Activated B cell treated with CpG ODN at 0.5 μM for 24 hours (primary cell): ENCODE measurements at regions not wholly inside any gene's neighbourhood (a gene's known extent, or its start where the extent isn't known, plus 50 kb on each side); places are given as distances from the start of the nearest gene placed in this dataset.

Source experiments
- ATAC-seq: fragments of 200-7000 bp; cut with Tn5 transposase; one replicate; pipeline ENCODE4 v1.10.0; 2021; ENCODE audit warnings: low read depth, mild to moderate bottlenecking, moderate library complexity
- CTCF ChIA-PET: fragments of 350-600 bp; sonication (Branson Sonifier 250); formaldehyde crosslinking; loops from one replicate; lab custom pipeline; 2021; ENCODE audit warnings: antibody characterized with exemption; lab: Charles Lee
- POLR2A ChIA-PET: fragments of 350-600 bp; sonication (Branson Sonifier 250); formaldehyde crosslinking; loops from one replicate; lab custom pipeline; 2021; ENCODE audit warnings: antibody characterized with exemption; lab: Charles Lee
- DNase-seq: peaks from one replicate; pipeline ENCODE4 v3.0.0; 2022
- H3K27ac Mint-ChIP-seq: one replicate; pipeline ENCODE4 v1.8.0; 2020; ENCODE audit warnings: mixed read lengths
- H3K27me3 Mint-ChIP-seq: one replicate; pipeline ENCODE4 v1.8.0; 2021; ENCODE audit warnings: mixed read lengths
- H3K36me3 Mint-ChIP-seq: one replicate; pipeline ENCODE4 v1.8.0; 2021; ENCODE audit warnings: low read depth, mixed read lengths
- H3K4me1 Mint-ChIP-seq: one replicate; pipeline ENCODE4 v1.8.0; 2021; ENCODE audit warnings: mixed read lengths
- H3K4me3 Mint-ChIP-seq: one replicate; pipeline ENCODE4 v1.8.0; 2020; ENCODE audit warnings: mild to moderate bottlenecking, mixed read lengths
- H3K9me3 Mint-ChIP-seq: one replicate; pipeline ENCODE4 v1.8.0; 2020; ENCODE audit warnings: mixed read lengths
- CTCF ChIP-seq: fragments of 200-600 bp; IDR thresholded peaks from one replicate; pipeline ENCODE4 v1.8.0; 2022; ENCODE audit warnings: antibody characterized with exemption, mild to moderate bottlenecking
- intact Hi-C: fragments of 100-400 bp; cut with micrococcal nuclease; formaldehyde crosslinking; loops from one replicate; pipeline ENCODE4 v1.15.1; 2024

DNA sequence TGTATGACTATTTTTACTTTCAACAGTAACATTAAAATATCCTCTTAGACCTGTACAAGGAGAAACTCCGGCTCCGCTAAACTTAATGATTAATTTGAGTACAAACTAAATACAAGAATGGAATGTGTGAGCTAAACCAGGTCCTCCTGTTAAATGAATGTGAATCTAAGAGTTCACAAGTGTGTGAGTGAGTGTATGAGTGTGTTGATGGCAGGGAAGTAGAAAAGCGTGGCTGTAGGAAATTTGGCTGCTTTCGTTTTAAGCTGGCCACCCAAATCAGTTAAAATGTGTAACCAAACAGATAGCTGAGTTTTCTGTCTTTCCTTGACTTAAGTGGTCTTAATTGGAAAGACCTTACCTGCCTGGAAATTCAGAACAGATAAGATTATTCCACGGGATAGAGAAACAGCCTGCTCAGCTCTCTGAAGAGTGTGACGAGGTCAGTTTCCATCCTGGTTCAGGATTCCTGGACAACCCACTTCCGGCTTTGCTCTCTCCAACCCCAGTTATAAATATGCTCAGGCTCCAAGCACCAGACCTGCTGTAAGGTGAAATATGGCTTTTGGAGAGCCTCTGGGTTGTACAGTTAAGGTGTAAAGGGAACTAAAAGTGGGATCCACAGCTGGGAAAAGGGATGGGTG, 908.6 kb upstream of the EDIL3 start:
- H3K27ac Mint-ChIP-seq = no peak overlapping the region
- ChIA-PET CTCF (no interaction called here), POLR2A (no interaction called here)
- no peaks in the 10 kb centered on the region for H3K27me3 Mint-ChIP-seq
- H3K36me3 Mint-ChIP-seq = no peaks in the 10 kb centered on the region
- ATAC-seq (no peak), DNase-seq (no peak)
- H3K4me1 Mint-ChIP-seq = no peaks in the 10 kb centered on the region
- intact Hi-C loops = no loop called here
- H3K9me3 Mint-ChIP-seq = no peaks in the 10 kb centered on the region
- H3K4me3 Mint-ChIP-seq = no peak overlapping the region
- no peak for TF ChIP-seq CTCF

DNA sequence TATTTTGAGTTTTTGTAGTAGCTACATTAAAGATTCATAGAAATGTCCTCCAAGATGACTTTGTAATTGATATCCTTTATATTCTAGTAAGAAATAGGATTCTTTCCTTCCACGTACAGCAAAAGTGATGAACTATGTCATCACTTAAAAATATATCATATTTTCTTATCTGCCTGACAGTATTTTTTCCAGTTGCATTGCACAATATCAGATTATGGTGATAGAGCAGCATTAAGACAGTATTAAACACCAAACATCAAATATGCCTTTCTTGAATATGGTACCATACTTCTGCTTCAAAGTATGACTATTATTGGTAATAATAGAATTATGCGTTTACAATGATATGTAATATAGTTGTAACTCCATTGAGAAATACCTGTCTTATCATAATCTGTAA, 919.8 kb upstream of the EDIL3 start:
- Mint-ChIP-seq H3K27me3 (no peaks in the 10 kb centered on the region), H3K36me3 (no peaks in the 10 kb centered on the region), H3K27ac (no peak overlapping the region), H3K9me3 (peaks cover 2% of the 10 kb centered on the region), H3K4me3 (no peak overlapping the region), H3K4me1 (no peaks in the 10 kb centered on the region)
- DNase-seq = no peak
- intact Hi-C loops = no loop called here
- no peak for TF ChIP-seq CTCF
- ChIA-PET POLR2A (no interaction called here), CTCF (no interaction called here)
- ATAC-seq = no peak

DNA sequence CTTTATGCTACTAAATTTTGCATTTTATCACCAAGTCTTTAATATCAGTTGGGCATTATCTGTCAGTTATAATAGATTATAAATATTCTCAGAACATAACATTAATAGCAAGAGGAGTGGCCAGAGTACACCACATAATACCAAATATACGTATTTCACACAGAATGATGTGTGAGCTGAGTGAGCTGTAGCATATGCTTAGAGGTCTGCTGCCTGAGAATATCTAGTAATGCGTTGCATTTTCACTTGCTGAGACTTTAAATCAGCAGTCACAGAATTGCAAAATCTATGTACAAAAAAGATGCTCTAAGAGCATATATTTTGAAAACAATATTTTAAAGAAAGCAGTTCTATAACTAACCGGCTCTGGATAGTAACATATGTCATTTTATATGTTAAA, 921.1 kb upstream of the EDIL3 start:
- no peaks in the 10 kb centered on the region for H3K4me1 Mint-ChIP-seq
- ChIA-PET CTCF (no interaction called here), POLR2A (no interaction called here)
- intact Hi-C loops = no loop called here
- no peak for TF ChIP-seq CTCF
- no peaks in the 10 kb centered on the region for H3K36me3 Mint-ChIP-seq
- no peak overlapping the region for H3K27ac Mint-ChIP-seq
- no peaks in the 10 kb centered on the region for H3K27me3 Mint-ChIP-seq
- peaks cover 2% of the 10 kb centered on the region for H3K9me3 Mint-ChIP-seq
- ATAC-seq (no peak), DNase-seq (no peak)
- H3K4me3 Mint-ChIP-seq = no peak overlapping the region

DNA sequence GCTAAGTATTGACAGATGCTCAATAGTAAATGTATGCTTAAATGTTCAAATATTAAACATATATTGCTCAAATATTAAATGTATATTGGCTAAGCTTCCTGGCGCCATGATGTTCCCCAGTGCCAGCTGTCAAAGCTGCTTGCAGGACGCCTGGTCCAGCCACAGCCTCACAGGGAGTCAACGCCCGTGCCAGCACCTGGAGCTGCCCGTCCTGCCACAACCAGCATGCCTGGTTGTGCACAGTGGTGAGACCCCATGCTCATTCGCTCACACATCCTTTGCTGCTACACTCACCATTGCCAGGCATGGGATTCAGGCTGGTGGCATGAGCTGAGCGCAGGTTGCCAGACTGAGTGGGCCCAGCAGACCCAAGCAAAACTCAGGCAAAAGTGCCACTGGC, 926.9 kb upstream of the EDIL3 start:
- Mint-ChIP-seq H3K4me1 (no peaks in the 10 kb centered on the region), H3K27ac (no peak overlapping the region), H3K36me3 (no peaks in the 10 kb centered on the region), H3K27me3 (no peaks in the 10 kb centered on the region), H3K4me3 (no peak overlapping the region), H3K9me3 (peaks cover 4% of the 10 kb centered on the region)
- TF ChIP-seq CTCF = no peak
- ATAC-seq = no peak
- DNase-seq = no peak
- ChIA-PET POLR2A (interaction anchor here (0.7 kb wide), 1 partner anchor 34 kb away, joined by 3 read pairs; no protein-coding TSS in a partner anchor), CTCF (no interaction called here)
- intact Hi-C loops = no loop called here

GRCh38 chr5:85320495-85320894, 935.8 kb upstream of the EDIL3 start:
- intact Hi-C loops = no loop called here
- ChIA-PET POLR2A (no interaction called here), CTCF (no interaction called here)
- peaks cover 4% of the 10 kb centered on the region for H3K9me3 Mint-ChIP-seq
- DNase-seq (no peak), ATAC-seq (no peak)
- H3K36me3 Mint-ChIP-seq = no peaks in the 10 kb centered on the region
- no peak for TF ChIP-seq CTCF
- H3K27ac Mint-ChIP-seq = no peak overlapping the region
- H3K27me3 Mint-ChIP-seq = no peaks in the 10 kb centered on the region
- H3K4me1 Mint-ChIP-seq = no peaks in the 10 kb centered on the region
- H3K4me3 Mint-ChIP-seq = no peak overlapping the region
